HepG2 (cell line): ENCODE measurements at regions not wholly inside any gene's neighbourhood (a gene's known extent, or its start where the extent isn't known, plus 50 kb on each side); places are given as distances from the start of the nearest gene placed in this dataset.

Experiments used
- GTF3A ChIP-seq: sonication (generic); formaldehyde crosslinking; conservative IDR thresholded peaks from 2 replicates; pipeline ENCODE4 v1.4.0; 2020; ENCODE audit warnings: mild to moderate bottlenecking, missing genetic modification reagents
- HCFC1 ChIP-seq: fragments of 150-350 bp; IDR thresholded peaks from 2 replicates; pipeline ENCODE4 v1.6.1; 2014; ENCODE audit warnings: low read depth, low read length
- HMGA1 ChIP-seq: sonication (generic); formaldehyde crosslinking; conservative IDR thresholded peaks from 2 replicates; pipeline ENCODE4 v1.4.0; 2020; ENCODE audit warnings: missing genetic modification reagents
- NFE2 ChIP-seq: sonication (generic); formaldehyde crosslinking; IDR thresholded peaks from 2 replicates; pipeline ENCODE4 v1.4.0; 2020; ENCODE audit warnings: missing genetic modification reagents
- RBM39 ChIP-seq: fragments of 200-400 bp; formaldehyde crosslinking; IDR thresholded peaks from one replicate; pipeline ENCODE4 v1.6.1; 2018; ENCODE audit warnings: antibody characterized with exemption, mild to moderate bottlenecking, low read depth, low read length; ENCODE audit not compliant: poor library complexity, severe bottlenecking
- TBX3 ChIP-seq: fragments of 450-650 bp; IDR thresholded peaks from 2 replicates; pipeline ENCODE4 v1.6.1; 2017; ENCODE audit warnings: antibody characterized with exemption, mild to moderate bottlenecking, inconsistent platforms, borderline replicate concordance
- ZC3H4 ChIP-seq: sonication (generic); formaldehyde crosslinking; IDR thresholded peaks from 2 replicates; pipeline ENCODE4 v1.4.0; 2020; ENCODE audit warnings: missing genetic modification reagents, borderline replicate concordance
- ZFX ChIP-seq: sonication (generic); formaldehyde crosslinking; IDR thresholded peaks from 2 replicates; pipeline ENCODE4 v1.4.0; 2020; ENCODE audit warnings: mild to moderate bottlenecking, low read depth, missing genetic modification reagents, moderate library complexity
- ZMYM2 ChIP-seq: sonication (generic); formaldehyde crosslinking; IDR thresholded peaks from 2 replicates; pipeline ENCODE4 v1.8.0; 2022; ENCODE audit warnings: mild to moderate bottlenecking, missing genetic modification reagents
- ZMYM4 ChIP-seq: sonication (generic); formaldehyde crosslinking; IDR thresholded peaks from 2 replicates; pipeline ENCODE4 v1.8.1; 2023; ENCODE audit warnings: mild to moderate bottlenecking, missing genetic modification reagents
- ZNF263 ChIP-seq: sonication (generic); formaldehyde crosslinking; IDR thresholded peaks from 2 replicates; pipeline ENCODE4 v1.4.0; 2020; ENCODE audit warnings: missing genetic modification reagents
- ZNF331 ChIP-seq: sonication (generic); formaldehyde crosslinking; IDR thresholded peaks from 2 replicates; pipeline ENCODE4 v1.4.0; 2020; ENCODE audit warnings: missing genetic modification reagents
- TF ChIP-seq, protein P1 (sequence below): sonication (generic); formaldehyde crosslinking; IDR thresholded peaks from 2 replicates; pipeline ENCODE4 v1.4.0; 2020; ENCODE audit warnings: missing genetic modification reagents
- TF ChIP-seq, protein P2 (sequence below): sonication (generic); formaldehyde crosslinking; conservative IDR thresholded peaks from 2 replicates; pipeline ENCODE4 v1.8.0; 2022; ENCODE audit warnings: missing genetic modification reagents
- TF ChIP-seq, protein P3 (sequence below): sonication (generic); formaldehyde crosslinking; IDR thresholded peaks from 2 replicates; pipeline ENCODE4 v1.4.0; 2020; ENCODE audit warnings: missing genetic modification reagents, mild to moderate bottlenecking, borderline replicate concordance
- TF ChIP-seq, protein P4 (sequence below): sonication (generic); formaldehyde crosslinking; IDR thresholded peaks from 2 replicates; pipeline ENCODE4 v1.4.0; 2020; ENCODE audit warnings: missing genetic modification reagents, borderline replicate concordance

DNA sequence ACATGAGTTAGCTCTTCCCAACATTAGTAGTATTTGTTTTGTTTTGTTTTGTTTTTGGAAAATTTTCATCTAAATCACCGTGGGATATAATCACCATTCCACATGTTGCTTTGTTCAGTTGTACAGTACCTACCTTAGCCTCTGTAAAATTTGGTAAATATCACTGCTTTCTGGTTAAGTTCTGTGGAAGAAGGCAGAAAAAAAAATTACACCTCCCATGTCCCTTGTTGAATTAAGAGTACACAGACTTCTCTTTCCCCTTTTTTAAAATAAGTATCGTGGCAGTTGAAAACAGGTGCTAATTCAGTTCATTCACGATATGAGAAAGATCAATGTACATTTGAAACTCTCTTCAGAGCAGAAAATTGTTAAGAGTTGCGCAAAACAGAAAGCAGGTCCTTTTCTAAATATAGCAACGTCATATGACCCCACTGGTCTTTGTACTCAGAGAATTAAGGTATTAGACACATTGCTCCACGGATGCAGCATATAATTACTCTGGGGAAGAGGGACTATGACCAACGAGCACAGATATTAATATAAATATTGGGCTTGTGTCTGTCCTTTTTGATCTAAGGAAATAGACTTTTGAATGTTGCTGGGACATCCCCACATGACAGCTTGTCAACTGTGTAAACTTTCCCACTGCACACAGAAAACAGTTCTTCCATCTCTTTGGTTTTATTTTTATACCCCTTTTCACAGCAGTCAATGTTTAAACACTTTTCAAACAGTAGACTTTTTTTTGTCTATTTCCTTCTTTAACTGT, 58.6 kb upstream of the ZNF217 start (continued):
- TF ChIP-seq, protein P1, sequence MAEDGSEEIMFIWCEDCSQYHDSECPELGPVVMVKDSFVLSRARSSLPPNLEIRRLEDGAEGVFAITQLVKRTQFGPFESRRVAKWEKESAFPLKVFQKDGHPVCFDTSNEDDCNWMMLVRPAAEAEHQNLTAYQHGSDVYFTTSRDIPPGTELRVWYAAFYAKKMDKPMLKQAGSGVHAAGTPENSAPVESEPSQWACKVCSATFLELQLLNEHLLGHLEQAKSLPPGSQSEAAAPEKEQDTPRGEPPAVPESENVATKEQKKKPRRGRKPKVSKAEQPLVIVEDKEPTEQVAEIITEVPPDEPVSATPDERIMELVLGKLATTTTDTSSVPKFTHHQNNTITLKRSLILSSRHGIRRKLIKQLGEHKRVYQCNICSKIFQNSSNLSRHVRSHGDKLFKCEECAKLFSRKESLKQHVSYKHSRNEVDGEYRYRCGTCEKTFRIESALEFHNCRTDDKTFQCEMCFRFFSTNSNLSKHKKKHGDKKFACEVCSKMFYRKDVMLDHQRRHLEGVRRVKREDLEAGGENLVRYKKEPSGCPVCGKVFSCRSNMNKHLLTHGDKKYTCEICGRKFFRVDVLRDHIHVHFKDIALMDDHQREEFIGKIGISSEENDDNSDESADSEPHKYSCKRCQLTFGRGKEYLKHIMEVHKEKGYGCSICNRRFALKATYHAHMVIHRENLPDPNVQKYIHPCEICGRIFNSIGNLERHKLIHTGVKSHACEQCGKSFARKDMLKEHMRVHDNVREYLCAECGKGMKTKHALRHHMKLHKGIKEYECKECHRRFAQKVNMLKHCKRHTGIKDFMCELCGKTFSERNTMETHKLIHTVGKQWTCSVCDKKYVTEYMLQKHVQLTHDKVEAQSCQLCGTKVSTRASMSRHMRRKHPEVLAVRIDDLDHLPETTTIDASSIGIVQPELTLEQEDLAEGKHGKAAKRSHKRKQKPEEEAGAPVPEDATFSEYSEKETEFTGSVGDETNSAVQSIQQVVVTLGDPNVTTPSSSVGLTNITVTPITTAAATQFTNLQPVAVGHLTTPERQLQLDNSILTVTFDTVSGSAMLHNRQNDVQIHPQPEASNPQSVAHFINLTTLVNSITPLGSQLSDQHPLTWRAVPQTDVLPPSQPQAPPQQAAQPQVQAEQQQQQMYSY (CRISPR knock-in tag): no peak
- TF ChIP-seq ZC3H4 (CRISPR knock-in tag): no peak
- peak; percentile 50; the same call in 1 of the 2 replicates for TF ChIP-seq ZNF263 (CRISPR knock-in tag)
- no peak for TF ChIP-seq HMGA1
- TF ChIP-seq, protein P2, sequence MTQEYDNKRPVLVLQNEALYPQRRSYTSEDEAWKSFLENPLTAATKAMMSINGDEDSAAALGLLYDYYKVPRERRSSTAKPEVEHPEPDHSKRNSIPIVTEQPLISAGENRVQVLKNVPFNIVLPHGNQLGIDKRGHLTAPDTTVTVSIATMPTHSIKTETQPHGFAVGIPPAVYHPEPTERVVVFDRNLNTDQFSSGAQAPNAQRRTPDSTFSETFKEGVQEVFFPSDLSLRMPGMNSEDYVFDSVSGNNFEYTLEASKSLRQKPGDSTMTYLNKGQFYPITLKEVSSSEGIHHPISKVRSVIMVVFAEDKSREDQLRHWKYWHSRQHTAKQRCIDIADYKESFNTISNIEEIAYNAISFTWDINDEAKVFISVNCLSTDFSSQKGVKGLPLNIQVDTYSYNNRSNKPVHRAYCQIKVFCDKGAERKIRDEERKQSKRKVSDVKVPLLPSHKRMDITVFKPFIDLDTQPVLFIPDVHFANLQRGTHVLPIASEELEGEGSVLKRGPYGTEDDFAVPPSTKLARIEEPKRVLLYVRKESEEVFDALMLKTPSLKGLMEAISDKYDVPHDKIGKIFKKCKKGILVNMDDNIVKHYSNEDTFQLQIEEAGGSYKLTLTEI: no peak
- no peak for TF ChIP-seq ZMYM2
- TF ChIP-seq, protein P3, sequence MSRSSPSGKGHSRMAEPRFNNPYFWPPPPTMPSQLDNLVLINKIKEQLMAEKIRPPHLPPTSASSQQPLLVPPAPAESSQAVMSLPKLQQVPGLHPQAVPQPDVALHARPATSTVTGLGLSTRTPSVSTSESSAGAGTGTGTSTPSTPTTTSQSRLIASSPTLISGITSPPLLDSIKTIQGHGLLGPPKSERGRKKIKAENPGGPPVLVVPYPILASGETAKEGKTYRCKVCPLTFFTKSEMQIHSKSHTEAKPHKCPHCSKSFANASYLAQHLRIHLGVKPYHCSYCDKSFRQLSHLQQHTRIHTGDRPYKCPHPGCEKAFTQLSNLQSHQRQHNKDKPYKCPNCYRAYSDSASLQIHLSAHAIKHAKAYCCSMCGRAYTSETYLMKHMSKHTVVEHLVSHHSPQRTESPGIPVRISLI (CRISPR knock-in tag): peak; percentile 36; the same call in 1 of the 2 replicates
- no peak for TF ChIP-seq HCFC1
- TF ChIP-seq ZFX: no peak
- TF ChIP-seq, protein P4, sequence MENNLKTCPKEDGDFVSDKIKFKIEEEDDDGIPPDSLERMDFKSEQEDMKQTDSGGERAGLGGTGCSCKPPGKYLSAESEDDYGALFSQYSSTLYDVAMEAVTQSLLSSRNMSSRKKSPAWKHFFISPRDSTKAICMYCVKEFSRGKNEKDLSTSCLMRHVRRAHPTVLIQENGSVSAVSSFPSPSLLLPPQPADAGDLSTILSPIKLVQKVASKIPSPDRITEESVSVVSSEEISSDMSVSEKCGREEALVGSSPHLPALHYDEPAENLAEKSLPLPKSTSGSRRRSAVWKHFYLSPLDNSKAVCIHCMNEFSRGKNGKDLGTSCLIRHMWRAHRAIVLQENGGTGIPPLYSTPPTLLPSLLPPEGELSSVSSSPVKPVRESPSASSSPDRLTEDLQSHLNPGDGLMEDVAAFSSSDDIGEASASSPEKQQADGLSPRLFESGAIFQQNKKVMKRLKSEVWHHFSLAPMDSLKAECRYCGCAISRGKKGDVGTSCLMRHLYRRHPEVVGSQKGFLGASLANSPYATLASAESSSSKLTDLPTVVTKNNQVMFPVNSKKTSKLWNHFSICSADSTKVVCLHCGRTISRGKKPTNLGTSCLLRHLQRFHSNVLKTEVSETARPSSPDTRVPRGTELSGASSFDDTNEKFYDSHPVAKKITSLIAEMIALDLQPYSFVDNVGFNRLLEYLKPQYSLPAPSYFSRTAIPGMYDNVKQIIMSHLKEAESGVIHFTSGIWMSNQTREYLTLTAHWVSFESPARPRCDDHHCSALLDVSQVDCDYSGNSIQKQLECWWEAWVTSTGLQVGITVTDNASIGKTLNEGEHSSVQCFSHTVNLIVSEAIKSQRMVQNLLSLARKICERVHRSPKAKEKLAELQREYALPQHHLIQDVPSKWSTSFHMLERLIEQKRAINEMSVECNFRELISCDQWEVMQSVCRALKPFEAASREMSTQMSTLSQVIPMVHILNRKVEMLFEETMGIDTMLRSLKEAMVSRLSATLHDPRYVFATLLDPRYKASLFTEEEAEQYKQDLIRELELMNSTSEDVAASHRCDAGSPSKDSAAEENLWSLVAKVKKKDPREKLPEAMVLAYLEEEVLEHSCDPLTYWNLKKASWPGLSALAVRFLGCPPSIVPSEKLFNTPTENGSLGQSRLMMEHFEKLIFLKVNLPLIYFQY (CRISPR knock-in tag): 0 out of 2 replicates have a peak, but pooled peaks have one; percentile 34
- TF ChIP-seq ZMYM4 (CRISPR knock-in tag): peak; percentile 84
- TF ChIP-seq GTF3A (CRISPR knock-in tag): no peak
- TF ChIP-seq RBM39: no peak
- peak; percentile 70; the same call in 1 of the 2 replicates for TF ChIP-seq ZNF331 (CRISPR knock-in tag)
- TF ChIP-seq NFE2 (CRISPR knock-in tag): no peak
- peak; percentile 70; the same call in 1 of the 2 replicates for TF ChIP-seq TBX3
